Activated T-helper 9 cell treated with anti-CD3 and anti-CD28 coated beads, Interleukin-2, amount 50 U/mL, for 16 hours (primary cell): ENCODE measurements at regions not wholly inside any gene's neighbourhood (a gene's known extent, or its start where the extent isn't known, plus 50 kb on each side); places are given as distances from the start of the nearest gene placed in this dataset.
"Not testable (repeated sequence)": the region's sequence is repeated elsewhere in the genome, so short reads cannot be mapped to it uniquely, and the experiment has no call there.

Experiments
- DNase-seq: peaks from one replicate; pipeline ENCODE4 v3.0.0-alpha.2; 2020; ENCODE audit warnings: low read depth

GRCh38 chr9:38185647-38186403 lies 116.8 kb upstream of the SHB start:
- DNase-seq = no peak

- DNase-seq = no peak
Measured at GRCh38 chr9:38183994-38184568, 115.1 kb upstream of the SHB start.

DNA sequence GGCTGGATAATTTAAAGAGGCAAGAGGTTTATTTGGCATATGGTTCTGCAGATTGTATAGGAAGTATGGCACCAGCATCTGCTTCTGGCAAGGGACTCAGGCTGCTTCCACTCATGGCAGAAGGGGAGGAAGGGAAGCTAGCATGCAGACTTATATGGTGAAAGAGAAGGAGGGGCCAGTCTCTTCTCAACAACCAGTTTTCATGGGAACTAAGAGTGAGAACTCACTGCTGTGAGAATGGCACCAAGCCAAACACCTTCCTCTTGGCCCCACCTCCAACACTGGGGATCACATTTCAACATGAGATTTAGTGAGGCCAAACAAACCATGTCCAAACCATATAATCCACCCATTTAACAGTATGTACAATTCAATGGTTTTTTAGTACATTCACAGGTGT lies 113.3 kb upstream of the SHB start:
- no peak for DNase-seq

- DNase-seq = no peak
Measured at GRCh38 chr9:38181866-38182265, 112.8 kb upstream of the SHB start.

GRCh38 chr9:38181232-38181631 lies 112.2 kb upstream of the SHB start:
- no peak for DNase-seq

DNA sequence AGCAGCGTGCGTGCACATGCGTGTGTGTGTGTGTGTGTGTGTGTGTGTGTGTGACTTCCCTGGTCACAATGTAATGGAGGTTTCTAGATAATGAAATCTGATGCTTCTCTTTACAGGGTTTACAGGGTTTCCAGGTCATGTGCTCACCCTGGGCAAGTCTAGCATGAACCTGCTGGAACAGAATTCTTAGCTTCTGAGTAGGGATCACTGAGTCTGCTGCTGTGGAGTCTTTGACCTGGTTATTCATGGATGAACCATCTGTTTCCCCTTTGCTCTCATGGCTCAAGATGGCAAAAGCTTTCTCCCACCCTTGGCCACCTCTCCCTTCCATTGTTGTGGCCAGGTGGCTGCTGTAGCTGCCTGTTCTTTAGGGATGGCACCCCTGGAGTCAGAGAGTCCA lies 111.6 kb upstream of the SHB start:
- no peak for DNase-seq

GRCh38 chr9:38179965-38180364 lies 110.9 kb upstream of the SHB start:
- no peak for DNase-seq

DNA sequence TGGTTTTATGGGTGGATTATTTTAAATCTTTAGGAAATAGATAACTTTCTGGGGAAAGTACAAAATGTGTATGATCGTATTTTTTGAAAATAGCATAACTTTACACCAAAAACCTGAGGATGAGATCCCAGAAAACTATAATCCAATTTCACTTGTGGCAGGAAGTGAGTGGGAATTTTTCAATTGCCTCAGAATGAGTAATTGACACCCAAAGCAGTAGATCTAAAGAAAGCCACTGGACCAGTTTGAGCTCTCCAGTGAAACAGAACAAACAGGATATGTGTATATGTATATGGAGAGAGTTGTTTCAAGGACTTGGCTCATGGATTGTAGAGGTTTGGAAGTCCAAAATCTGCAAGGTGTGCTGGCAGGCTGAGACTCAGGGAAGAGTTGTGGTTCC lies 109.2 kb upstream of the SHB start:
- no peak for DNase-seq

DNA sequence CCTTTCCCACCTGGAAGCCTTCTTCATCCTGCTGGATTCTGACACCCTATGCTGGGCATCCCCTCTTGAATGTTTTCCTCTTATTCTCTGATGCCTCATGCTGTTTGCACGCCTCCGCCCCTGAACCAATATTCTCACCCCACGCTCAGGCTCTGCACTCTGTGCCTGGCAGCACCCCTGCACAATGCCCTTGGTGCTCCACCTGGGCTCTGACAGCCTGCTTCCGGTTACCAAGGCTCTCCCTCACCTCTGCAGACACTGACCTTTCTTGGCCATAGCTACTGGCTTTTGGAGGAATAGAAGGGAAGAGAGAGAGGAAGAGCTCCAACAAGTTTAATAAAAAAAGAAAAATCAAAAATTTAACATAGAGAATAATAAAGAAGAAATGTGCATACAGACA lies 108.7 kb upstream of the SHB start:
- DNase-seq = no peak

DNA sequence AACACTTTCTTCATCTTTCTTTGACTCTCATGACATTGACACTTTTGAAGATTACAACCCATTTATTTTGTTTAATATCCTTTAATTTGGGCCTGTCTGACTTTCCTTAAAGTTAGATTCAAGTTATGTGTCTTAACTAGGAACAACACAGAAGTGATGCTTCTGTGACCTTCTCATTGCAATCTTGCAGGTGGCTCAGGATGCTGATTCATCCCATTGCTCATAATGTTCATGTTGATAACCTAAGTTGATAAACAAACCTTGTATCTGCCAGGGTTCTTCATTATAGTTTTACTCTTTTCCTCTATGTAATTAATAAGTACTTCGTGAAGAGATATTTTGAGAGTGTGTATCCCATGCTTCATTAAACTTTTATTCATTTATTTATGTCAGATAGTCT lies 107.2 kb upstream of the SHB start:
- DNase-seq = no peak

GRCh38 chr9:38175423-38175822 lies 106.4 kb upstream of the SHB start:
- DNase-seq = no peak

DNA sequence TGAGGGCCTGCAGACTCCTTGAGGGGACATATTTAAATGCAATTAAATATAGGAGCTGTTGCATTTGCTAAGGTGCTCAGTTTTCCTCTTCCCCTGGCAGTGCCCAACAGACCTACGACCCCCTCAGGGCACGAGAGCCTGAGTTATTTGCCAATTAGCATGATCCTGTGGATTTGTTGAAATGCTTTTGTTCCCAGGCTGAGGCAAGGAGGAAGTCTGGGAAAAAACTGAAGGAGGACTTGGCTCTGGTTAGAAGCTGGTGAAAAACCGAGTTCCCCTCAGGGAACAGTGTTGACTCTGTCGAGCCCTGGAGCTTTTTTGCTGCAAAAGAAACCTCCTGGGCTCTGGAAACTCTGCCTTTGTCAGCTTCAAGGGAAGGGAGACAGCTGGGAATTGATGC lies 103.6 kb upstream of the SHB start:
- no peak for DNase-seq

DNA sequence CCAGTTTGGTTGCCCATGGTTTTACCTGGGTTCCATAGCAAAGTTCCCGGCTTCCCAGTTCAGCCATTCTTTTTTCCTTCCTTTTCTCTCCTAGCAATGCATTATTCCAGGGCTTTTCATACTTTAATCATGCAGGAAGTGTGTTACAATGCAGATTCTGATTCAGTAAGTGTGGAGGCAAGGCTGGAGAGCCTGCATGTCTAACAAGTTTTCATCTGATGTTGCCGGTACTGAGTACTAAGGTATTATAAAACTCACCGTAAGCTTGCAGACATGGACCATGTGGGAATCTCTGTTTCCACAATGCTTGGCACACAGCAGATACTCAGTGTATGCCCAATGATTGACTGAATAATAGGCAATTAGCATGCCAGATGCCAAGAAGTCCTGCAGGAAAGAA lies 102.9 kb upstream of the SHB start:
- no peak for DNase-seq

- DNase-seq = no peak
Measured at GRCh38 chr9:38171538-38171884, 102.5 kb upstream of the SHB start.

DNA sequence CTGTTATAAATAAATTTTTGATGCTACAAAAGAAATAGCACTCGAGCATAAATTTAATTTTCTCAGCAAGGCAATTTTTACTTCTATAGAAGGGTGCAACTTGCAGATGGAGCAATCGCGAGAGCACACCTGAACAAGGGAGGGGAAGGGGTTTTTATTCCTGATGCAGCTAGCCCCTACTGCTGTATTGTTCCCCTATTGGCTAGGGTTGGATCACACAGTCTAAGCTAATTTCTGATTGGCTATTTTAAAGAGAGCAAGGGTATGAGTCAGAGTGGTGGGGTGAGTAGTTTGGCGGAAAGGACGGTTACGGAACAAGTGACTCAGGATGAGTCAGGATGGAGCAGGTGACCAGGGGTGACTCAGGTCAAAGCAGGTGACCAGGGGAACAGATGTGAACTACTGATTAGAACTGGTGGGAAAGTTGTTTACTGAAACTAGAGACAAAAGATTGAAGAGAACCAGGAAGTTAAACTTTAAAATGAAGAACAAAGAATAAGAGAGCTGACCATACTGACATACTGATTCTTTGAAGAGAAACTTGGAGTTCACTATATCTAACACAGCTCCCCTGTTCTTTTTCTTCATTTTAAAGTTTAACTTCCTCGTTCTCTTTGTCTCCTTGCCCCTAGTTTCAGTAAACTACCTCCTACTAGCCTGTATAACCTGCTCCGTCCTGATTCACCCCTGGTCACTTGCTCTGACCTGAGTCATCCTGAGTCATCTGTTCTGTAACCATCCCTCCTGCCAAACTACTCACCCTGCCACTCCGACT lies 101.9 kb upstream of the SHB start:
- DNase-seq = not testable (repeated sequence)

GRCh38 chr9:38170155-38170554 lies 101.1 kb upstream of the SHB start:
- not testable (repeated sequence) for DNase-seq

DNA sequence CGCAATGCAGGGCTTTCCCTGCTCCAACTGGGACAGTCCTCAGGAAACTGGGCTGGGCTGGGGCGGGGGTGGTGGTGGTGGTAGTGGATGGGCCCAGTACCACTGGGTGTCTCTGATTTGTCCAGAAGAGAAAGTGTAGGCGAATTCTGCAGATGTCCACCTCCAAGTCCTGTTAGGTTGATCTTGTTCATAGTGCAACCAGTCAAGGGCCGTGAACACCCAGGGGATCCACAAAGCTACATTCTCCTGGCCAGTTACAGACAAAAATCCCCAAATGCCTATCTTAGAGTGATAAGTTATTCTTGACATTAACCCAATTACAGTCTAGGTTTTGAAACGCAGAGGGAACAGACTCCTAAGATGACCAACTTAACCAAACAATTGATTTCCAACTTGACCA lies 97.5 kb upstream of the SHB start:
- DNase-seq = no peak

GRCh38 chr9:38164659-38165221 lies 95.7 kb upstream of the SHB start:
- no peak for DNase-seq

DNA sequence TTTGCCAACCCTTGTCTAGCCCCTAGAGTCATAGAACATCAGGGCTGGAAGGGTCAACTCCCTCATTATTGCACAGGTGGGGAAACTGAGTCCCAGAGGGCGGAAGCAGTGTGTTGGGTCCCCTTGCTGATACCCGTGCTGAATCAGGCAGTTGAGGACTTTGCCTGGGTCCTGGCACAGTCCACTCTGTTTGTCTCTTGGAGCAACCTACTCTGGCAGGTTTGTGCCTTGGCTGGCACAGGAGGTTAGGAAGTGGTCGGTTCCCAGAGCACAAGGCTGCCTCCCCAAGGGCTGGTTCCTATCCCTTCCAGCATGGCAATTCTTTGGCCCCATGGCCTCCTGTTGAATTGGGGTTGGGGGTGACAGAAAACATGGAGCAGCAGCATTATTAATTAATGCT lies 94.5 kb upstream of the SHB start:
- DNase-seq = no peak

DNA sequence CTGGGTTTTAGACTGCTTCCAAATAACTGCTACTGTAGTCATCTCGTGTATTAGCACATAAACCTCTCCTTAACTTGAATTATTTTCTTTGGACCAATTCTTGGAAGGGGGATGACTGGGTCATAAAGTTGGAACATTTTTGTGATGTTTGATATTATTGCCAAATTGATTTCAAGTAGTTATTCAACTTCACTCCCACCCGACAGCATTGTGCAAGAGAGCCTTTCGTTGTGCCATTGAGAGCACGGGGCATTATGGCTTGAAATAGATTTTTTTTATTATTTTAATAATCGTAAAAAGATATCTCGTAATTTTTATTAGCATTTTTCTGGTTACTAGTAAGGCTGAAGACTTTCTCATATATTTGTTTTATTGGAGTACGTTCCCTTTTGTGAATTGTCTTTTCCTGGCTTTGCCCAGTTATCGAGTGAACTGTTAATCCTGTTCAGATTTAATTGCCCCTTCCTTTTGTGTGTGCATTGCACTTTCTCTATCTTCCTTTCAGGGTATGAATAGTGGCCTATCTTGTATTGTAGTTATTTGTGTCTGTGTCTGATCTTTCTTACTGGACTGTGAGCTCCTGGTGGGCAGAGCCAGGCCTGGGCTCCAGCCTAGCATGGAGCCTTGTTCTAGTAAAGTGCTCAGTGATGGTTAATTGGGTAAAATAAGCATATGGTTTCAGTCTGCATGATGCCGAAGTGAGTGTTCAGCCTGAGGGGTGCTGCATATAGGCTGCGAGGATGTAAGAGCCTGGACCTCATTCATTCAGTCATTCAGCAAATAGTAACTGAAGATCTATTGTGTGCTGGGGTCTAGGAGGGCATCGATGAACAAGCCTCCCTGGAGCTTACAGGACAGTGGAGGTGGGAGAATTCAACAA lies 93.5 kb upstream of the SHB start:
- no peak for DNase-seq

- DNase-seq = peak; percentile 20
Measured at GRCh38 chr9:38160613-38161215, 91.7 kb upstream of the SHB start.

- DNase-seq = no peak
Measured at GRCh38 chr9:38159599-38159998, 90.6 kb upstream of the SHB start.
